HG03354 (cell line): ENCODE measurements at regions not wholly inside any gene's neighbourhood (a gene's known extent, or its start where the extent isn't known, plus 50 kb on each side); places are given as distances from the start of the nearest gene placed in this dataset.

Source experiments
- ATAC-seq: cut with Tn5 transposase; IDR thresholded peaks from one replicate; pipeline ENCODE4 v1.9.1; 2021; ENCODE audit warnings: mild to moderate bottlenecking; ENCODE audit not compliant: unreplicated experiment, poor library complexity, severe bottlenecking

DNA sequence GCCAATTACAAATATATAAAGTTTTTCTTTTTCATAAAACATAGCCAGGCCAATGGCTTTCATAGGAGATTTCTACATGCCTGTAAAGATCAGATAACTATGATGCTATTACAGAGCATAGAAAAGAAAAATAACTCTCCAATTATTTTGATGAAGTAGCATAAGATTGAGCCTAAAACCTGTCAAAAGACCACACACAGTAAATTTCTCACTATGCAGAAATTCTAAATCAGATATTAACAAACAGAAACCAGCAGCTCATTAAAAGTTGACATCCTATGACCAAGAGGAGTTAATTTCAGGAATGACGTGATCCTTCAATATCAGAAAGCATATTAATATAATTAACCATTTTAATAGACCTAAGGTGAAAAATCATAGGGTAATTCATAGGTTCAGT lies 139.0 kb upstream of the PIEZO2 start:
- ATAC-seq: no peak

DNA sequence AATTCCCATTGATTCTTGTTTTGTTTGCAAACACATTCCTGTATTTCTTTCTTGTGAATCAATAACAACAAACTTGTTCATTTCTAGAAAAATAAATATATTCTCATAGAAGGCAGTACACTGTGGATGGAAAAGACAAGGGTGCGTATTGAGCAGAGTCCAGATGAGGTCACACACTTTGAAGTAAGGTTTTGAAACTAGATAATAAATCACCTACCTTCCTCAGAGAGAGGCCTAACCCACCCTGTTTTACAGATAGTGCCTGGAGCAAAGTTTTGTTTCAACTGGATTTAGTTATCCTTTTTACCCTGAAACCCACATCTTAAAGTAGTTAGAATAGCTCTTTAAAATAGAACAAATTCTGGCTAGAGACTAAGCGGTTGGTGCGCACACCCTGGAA lies 137.1 kb upstream of the PIEZO2 start:
- no peak for ATAC-seq

DNA sequence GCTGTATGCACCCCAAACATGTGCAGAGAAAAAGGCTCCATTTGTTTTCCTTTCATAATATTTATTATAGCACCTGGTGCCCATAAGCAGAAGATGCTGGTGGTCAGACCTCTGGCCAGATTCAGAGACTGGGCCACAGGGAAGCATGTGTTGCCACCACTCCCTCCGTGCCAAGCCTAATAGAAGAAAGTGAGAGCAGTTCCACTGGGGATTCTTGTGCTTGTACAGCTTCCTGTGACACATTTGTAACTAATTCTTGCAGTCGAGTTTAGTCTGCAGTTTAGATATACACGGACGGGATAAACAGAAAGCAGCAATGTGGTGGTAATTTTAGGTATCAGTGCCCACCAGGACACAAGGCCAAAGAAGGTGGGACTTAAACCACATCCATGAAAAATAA lies 135.4 kb upstream of the PIEZO2 start:
- no peak for ATAC-seq

DNA sequence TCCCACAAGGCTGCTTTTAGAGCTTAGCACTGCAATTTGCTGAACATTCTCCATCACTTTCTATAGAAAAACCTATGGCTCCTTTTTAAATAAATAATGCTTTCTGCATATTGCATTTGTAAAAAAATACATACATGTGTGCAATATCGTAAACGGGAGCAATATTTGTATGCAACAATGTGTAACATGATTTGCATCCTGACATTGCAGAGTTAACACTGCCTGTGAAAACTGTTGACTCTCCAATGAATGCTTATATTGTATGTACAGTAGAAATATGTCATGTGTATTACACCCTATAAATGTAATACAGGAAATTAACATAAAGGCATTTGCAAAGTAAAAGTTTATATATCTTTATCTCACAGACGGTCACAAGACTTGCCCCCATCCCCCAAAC lies 135.0 kb upstream of the PIEZO2 start:
- no peak for ATAC-seq

DNA sequence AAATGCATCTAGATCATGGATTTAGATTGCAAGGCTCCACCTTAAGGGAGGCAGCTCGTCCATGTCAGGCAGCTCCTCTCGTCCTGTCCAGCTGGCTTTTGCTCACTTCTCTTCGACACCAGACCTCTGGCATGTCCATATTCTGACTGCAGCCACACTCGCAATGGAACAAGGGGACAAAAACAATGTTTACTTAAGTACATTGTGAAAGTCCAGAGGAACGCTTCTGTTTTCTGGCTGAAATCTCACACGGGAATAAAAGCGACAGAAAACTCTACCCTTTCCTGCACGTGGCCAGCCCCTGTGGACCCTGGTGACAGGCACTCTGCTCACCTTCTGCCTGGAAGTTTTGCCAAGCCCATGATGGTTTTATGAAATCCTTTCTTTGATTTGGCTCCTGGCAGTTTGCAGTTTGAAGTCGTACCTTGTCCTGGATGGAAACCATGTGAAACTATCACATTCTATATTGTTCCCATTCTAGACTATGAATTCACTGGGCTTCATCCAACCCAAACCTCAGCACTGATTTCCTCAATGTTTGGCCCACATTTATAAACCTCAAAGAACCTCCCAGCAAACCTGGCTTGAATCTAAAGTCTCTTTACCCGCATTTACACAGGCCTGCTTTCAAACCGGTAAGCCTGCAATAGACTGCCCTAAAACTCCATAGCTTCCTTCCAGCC lies 134.3 kb upstream of the PIEZO2 start:
- ATAC-seq: no peak

DNA sequence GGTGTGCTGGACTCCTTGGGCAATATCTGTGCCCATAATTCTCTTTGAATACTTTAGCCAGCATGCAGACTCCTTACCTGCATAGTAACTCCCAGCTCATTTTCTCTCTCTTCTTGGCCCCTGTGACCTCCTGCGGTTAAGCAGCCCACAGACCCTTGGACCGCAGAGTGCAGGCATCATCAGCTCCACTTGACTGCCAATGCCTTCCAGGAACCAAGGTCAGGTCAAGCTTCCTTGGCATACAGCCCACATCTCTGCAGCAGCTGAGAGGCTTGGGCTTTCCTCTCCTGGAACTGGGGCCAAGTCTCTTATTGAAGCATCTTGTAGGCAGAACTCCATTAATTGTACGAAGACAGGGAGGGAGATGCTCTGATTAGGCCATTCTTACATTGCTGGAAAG lies 130.1 kb upstream of the PIEZO2 start:
- ATAC-seq: no peak

DNA sequence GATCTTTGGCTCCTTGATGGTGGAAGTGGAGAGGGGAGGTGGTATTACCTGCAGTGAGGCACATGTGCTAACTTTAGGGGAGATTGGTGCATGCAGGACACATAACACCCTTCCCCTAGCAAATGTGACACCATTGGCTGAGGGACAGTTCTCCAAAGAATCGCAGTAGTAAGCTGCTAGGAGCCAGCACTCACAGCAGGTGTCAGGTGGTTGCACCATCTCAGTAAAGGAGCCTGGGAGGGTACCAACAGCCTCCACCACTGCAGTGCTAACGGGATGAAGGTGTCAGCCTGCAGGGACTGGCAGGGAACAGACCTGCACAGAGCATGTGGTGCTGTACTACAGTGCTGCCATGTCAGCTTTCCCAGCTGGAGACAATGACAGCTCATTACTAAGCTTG lies 127.3 kb upstream of the PIEZO2 start:
- no peak for ATAC-seq

DNA sequence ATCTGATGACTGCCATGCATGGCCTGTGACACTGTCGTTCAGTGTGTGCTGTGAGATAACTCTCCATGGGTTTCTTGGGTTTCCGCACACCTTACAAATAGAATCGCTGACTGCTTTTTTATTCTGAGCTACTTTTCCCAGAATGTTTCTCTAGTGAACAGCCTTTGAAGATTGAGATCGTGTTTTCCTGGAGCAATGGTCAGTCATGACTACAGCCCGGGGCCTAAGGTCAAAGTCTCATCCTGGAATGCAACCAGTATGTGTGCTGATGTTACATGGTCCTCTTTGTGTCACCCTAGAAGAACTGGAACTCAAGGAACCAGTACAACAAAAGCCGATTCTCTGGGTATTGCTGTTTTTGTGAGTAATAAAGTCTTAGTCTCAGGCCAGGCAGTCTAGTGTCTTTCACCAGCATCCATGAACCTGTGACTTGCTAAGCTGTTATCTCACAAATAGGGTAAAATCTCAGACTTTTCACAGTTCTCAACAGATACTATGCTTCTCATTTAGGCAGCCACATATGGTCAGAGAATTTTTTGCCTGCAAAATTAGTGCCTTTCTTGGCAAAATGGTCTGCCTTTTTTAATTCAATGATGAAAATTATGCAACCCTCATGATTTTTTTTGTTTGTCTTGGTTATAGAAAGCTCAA lies 124.9 kb upstream of the PIEZO2 start:
- no peak for ATAC-seq

DNA sequence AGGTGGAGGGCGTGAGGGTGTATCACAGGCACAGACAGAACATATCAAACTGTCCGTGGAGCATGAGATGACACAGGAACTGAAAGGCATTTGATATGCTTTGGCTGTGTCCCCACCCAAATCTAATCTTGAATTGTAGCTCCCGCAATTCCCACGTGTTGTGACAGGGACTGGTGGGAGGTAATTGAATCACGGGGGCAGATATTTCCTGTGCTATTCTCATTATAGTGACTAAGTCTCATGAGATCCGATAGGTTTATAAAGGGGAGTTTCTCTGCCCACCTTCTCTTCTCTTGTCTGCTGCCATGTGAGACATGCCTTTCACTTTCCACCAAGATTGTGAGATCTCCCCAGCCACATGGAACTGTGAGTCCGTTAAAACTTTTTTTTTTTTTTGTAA lies 123.1 kb upstream of the PIEZO2 start:
- no peak for ATAC-seq

DNA sequence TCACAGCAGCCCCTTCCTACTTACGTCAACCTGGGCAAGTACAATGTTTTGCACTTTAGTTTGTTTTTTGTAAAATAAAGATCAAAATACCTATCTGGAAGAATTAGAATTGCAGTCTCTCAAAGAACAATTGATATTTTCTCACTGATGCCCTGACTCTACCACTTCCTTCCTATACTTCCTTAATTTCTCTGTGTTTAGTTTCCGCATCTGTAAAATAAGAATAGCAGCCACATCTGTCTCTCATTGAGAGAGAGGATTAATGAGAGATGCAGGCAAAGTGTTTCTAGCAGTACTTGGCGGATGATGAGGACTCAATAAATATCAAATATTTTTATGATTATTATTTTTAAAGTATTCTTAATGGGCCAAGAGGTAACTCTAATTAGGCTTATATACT lies 122.6 kb upstream of the PIEZO2 start:
- ATAC-seq: no peak

DNA sequence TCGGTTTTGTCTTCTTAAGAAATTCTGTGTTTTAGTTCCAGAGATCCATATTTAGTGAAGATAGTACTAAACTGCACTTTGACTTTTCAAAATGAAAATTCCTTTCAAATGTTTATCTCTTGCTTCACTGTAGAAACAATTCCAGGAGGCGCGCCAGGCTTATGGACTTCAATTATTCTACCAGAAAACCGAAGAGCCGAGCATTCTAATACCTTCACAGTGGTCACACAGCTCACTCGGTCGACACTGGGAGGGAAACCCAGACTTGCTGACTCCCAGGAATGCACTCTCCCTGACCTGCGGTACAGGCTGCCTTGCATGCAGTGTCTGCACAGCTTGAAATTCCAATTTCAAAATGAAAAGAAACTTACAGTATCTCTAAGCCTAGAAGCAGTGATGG lies 119.9 kb upstream of the PIEZO2 start:
- ATAC-seq: no peak

DNA sequence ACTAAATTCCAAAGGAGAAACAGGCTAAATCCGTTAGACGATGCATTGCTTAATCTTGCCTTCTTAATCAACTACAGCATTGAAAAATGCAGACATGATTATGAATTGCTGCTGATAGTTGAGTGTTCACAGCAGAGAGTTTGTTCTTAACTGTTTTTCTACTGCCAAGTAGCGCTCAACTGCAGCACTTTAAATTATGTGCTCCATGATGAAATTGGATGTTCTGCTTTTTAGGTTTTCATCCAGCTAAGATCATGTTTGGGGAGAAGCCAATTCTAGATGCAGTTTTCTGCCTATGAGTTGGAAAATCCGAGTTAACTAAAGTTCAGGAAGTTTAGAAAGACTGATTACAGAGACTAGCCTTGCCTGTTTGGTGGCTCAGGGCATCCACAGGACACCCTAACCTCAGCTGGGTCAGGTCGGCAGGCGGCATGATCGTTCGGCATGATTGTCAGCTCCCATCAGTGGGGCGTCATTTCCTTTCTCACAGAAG lies 119.4 kb upstream of the PIEZO2 start:
- ATAC-seq: no peak

DNA sequence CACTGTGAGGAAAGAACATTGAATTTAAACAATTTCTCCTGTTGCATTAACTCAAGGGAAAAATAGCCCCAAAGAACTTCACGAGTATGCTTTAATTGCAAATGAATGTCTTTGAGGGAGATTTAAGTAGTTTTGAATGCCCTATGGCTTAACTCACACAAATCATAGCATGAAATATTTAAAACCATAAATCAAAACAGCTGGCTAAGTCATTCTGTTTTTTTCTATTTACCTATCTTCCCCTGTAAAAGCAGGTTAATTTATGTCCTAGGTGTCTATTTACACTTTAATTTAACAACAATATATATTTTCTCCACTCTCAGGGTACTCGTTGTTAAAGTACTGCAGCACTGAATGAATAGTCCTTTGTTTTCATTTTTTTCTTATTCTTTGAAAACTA lies 118.8 kb upstream of the PIEZO2 start:
- no peak for ATAC-seq

DNA sequence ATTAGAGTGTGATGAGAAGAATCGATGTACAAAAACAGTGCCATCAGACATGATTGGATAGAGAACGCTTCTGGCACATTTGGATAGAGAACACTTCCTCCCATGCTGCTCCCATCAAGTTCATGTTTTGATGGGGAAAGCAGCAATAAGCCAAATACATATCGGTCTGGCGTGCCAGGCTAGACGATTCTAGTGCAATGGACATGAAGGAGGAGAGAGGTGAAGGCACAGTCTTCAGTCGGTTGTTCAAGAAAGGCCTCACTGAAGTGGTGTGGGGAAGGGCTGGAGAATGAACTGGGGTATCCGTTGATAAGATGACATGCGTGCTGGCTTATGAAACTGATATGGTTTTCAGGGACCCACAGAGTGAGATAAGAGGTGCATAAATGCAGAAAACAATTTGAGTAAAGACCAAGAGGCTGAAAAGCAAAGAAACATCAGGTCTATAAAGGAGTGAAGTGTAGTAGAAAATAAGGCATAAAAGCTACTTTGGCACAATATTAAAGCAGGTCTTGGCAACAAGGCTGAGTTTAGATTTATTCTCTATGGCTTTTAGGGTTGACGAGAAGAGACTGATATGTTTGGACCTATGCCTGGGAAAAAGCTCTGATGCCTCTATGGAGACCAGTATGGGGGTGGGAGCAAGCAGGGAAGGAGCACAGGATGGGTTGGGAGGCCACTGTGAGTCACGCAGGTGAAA lies 117.6 kb upstream of the PIEZO2 start:
- no peak for ATAC-seq

DNA sequence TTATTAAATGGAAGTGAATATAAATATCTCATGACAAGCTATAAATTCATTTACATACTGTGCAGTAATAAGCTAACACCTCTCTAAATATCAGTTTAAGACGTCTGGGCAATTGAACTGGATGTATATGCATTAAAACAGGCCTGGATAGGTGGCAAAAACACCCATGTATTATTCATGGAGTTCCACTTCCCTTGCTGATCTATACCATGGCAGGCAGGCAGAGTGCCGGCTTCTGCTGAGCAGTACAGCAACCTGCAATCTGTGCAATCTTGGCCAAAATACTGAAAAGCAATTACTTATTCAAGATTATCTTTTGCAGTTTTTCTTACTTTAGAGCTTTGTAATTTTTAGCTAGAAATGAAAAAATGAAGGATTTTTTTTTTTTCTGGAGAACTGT lies 112.1 kb upstream of the PIEZO2 start:
- no peak for ATAC-seq

DNA sequence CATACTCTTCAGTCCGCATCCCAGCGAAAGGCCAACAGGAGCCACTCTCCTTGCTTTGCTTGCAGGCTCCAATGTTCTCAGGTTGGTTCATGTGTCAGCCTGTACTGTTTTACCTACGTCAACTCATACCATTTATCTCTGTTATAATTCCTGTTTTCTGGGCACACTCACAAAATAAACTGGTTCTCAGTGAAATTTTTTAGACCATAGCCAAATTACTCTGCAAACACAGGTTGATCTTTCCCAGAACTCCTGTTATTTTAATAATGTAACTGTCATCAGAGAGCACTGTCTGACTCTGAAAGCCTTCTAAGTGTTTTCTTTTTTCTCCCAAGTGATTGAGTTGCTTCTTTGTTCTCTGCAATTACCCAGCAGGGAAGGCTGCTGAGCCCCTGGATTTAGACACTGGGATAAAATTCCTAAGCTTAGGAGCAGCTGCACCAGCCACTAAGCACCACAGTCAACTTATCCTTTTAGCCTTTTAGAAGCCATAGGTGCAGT lies 111.6 kb upstream of the PIEZO2 start:
- no peak for ATAC-seq

DNA sequence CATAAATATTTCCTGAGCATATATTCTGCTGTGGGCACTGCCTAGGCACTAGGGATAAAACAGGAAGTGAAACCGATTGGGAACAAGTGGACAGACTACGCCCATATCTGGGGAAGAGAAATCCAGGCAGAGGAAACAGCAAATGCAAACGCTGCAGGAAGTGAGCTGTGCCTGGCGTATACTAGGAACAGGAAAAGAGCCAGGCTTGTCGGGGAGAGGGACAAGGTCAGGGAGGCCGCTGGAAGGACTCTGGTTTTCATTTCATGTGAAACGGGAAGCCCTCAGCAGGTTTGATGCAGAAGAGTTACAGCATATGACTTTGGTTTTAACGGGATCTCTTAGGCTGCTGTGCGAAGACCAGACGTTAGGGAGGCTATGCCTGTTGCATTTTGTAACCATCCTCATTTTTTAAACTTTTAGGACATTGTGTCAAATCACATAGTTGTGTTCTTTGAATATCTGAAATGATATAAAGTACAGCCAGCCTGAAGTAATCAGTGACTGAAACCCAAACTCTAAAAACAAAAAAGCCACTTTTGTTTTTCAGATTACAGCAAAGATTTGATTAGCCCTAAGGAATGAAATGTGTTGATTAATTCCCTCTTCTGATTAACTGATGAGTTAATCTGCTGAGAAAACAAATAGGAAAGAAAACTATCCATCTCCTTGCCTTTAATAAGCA lies 110.2 kb upstream of the PIEZO2 start:
- ATAC-seq: no peak

DNA sequence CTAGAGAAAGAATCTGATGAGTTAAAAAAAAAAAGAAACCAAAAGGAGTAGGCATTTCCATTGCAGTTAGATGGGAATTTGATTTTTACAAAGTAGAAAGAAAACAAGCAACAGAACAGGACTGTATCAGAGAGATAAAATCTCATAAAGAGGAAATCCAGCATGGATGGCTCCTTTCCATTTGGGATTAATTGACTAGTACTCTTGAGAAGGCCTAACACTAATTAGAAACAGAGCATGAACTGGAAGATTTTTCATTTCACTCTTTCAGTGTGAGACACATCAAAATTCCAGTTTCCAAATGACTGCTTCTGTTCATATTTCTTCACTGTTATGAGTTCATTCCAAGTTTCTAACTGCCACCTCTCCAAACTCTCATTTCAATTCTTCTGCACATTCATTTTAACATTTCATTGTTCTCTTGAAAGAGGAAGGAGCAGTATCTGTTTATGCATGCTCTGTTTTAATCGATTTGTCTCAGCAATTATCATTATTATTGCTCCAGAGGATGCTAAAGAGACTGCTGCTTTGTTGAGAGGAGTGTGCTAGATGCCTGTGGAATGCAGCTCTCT lies 108.8 kb upstream of the PIEZO2 start:
- ATAC-seq: no peak

DNA sequence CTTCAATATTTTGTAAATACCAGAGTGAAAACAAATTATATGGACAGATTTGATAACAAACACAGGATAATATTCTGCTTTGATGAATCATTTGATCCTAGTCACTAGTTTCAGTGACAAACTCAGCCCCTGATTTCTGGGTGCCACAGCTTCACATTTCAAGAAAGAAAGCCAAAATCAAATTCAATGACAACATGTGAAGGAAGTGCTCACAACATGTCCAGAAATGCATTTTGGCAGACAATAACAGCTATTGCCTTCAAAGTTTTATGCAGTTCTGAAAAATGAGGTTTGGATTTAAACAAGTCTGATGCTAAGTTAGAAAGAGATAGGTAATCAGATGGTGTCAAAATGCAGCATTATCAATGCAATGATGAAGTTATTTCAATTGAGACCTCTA lies 106.9 kb upstream of the PIEZO2 start:
- ATAC-seq: no peak

DNA sequence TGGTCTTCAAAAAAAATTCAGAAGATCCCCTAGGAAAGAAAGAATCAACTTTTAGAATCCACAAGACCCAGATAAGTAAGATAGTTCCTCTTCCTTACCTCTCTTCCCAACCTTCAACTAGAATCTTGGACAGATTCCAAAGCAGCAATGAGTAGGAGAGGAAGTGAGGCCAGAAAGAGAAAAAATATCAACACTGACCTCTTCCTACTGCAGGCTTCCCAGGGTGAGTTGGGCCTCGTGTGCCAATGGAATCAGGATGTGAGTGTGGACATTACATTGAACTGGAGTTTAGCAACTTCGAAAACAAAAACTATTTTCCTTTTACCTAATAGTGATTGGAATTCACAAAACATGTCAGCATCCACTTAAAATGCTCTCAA lies 102.5 kb upstream of the PIEZO2 start:
- no peak for ATAC-seq
